ENCODE measurements at regions not wholly inside any gene's neighbourhood (a gene's known extent, or its start where the extent isn't known, plus 50 kb on each side); places are given as distances from the start of the nearest gene placed in this dataset.
"Not testable (repeated sequence)": the region's sequence is repeated elsewhere in the genome, so short reads cannot be mapped to it uniquely, and the experiment has no call there.

GRCh38 chr11:115643549-115644270 lies 139.5 kb upstream of the CADM1 start:
- no peak for DNase-seq (ENCODE audit: low spot score)

GRCh38 chr11:115642660-115643059 lies 138.4 kb upstream of the CADM1 start:
- DNase-seq (ENCODE audit: low spot score): no peak

GRCh38 chr11:115637599-115638241 lies 133.5 kb upstream of the CADM1 start:
- DNase-seq (ENCODE audit: low spot score): no peak

DNA sequence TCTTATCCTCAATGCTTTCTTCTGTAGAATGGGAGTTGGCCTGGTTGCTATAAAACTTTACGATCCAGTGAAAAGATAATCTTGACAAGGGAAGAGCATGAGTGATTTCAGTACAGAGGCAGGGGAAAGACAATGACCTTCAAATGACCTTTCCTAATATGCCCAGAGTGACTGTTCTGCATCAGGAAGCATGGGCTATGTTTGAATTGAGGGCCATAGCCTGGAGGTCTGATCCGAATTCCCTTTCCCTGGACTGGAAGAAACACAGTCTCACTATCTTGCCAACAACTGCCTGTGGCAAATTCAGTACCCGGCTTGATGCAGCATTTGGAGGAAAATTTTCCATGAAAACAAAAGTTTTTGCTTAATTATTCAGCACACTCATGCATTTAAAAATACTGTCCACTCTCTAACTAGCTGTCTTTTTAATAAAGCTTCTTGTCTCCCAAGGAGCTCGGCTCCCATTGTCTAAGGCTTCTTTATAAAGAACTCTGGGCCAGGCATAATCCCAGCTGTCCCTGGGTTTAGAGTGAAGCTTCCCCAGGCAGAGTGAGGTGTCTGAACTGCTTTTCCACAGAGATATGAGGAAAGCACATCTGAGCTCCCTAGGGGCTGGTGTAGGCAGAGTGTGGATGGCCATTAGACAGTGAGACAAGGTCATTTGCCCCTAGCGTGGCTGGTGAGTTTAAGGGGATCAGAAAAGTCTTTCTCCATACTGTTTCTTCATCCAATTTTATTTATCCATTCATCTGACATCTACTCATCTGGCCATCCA lies 132.7 kb upstream of the CADM1 start:
- no peak for DNase-seq (ENCODE audit: low spot score)

DNA sequence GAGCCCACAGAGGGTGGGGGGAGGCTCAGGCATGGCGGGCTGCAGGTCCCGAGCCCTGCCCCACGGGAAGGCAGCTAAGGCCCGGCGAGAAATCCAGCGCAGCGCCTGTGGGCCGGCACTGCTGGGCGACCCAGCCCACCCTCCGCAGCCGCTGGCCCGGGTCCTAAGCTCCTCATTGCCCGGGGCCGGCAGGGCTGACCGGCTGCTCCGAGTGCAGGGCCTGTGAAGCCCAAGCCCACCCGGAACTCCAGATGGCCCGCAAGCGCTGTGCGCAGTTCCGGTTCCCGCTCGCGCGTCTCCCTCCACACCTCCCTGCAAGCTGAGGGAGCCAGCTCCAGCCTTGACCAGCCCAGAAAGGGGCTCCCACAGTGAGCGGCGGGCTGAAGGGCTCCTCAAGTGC lies 129.8 kb upstream of the CADM1 start:
- DNase-seq (ENCODE audit: low spot score): not testable (repeated sequence)

DNA sequence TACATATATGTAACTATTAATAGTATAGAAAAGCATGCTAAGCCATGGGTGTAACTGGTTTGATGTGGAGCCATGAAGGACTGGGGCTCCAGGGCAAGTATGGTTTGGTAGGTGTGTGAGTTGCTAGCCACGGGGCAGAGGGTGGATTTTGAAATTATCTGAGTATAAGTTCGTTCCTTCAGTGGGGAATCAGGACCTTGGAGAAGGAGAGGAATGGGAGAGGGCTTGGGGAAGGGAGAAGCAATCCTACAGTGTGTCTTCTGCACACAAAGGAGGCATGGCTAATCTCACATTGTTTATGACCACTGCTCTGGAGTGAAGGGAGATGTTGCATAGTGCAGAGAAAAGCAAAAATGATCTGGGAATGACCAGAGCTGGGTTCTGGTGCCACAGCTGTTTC lies 127.8 kb upstream of the CADM1 start:
- no peak for DNase-seq (ENCODE audit: low spot score)

GRCh38 chr11:115631609-115632008 lies 127.4 kb upstream of the CADM1 start:
- DNase-seq (ENCODE audit: low spot score): no peak

- DNase-seq (ENCODE audit: low spot score): no peak
Observed at GRCh38 chr11:115630214-115630613, 126.0 kb upstream of the CADM1 start.

DNA sequence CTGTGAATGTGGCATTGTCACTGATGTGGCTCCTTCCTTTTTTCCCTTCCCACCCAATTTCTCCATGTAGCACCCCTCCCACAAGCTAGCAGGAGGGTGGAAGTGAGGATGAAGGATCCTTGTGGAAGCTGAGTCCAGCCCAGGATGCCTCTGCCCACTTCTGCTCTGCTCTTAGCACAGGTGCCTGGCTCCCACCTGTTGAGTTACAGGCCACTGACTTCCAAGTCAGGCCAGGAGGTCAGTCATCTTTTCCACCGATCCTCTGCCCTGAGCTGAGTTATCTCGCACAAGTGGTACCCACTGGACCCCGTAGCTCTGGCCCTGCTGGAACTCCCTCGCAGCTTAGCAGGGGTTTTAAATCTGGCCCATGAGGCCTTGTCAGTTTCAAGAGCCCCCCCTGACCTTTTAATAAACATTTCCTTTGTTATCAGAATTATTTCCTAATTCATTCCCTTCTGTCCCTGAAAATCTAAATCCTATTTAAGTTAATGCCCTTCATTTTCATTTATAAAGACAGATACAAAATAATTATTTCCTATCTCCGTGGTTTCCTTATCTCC lies 125.3 kb upstream of the CADM1 start:
- no peak for DNase-seq (ENCODE audit: low spot score)

DNA sequence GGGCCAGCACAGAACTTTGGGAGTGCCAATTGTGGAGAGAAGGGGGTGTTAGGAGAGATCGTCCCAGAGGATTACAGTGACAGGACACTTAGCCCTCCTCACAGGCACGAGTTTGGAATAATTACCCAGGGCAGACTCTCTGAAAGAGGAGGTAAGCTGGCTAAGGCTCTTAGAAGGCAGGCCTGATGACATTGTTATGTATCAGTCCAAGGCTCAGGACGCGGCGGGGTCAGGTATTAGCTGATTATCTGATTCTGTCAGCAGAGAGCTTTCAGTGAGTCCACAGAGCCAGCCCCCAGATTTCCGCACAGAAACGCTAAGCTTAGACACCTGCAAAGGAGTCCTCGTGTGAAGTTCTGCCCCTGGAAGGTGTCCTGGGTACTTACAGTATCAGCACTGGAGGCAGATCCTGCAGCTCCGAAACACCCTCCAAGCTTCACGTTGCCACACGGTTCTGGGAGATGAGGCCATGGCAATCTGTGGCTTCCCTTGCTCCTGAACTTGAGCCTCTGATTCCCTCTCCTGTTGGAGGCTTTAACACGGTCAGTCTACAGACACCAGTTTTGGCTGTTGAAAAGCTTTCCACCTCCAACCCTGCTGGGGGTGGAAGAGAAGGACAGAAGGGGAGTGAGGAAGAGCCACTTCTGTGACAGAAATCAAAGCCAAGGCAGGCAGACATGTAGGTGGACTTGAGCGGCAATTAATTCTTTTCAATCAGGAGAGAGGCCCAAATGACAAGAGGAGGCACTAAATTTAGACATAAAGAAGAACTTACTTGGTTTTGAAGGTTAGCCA lies 123.6 kb upstream of the CADM1 start:
- DNase-seq (ENCODE audit: low spot score): no peak

- no peak for DNase-seq (ENCODE audit: low spot score)
Observed at GRCh38 chr11:115627071-115627470, 122.9 kb upstream of the CADM1 start.

GRCh38 chr11:115626414-115626813 lies 122.2 kb upstream of the CADM1 start:
- no peak for DNase-seq (ENCODE audit: low spot score)

- no peak for DNase-seq (ENCODE audit: low spot score)
Observed at GRCh38 chr11:115625502-115625901, 121.3 kb upstream of the CADM1 start.

DNA sequence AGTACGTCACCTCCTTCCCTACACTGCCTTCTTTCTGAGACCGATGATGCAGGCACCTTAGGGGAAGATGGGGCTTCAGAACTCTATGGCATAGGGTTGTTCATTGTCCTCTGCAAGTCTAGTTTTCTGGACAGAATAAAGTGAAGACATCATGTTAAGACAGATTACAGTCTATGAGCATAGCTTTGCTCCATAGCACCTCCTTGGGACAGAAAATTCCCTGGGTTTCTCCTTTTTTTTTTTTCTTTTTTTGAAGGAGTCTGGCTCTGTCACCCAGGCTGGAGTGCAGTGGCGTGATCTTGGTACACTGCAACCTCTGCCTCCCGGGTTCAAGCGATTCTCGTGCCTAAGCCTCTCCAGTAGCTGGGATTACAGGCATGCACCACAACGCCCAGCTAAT lies 119.8 kb upstream of the CADM1 start:
- no peak for DNase-seq (ENCODE audit: low spot score)

DNA sequence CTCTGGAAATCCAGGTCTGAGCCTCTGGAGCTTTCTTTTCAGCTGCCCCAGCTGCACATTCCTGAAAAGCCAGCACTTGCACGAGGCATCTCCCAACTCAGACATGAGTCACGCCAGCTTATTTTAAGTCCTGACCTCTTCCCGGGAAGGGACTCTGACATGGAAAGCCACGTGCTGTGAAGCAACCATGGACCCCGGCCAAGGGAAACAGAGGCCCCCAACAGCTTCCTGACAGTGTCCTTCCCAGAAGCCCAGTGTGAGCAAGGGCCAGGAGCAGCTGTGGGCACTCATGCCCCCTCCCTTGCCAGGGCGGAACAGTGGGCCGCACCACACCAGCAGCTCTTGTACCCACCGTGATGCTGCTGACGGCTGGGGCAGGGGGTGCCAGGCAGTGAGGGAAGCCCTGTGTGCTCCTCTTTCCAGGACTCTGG lies 118.8 kb upstream of the CADM1 start:
- DNase-seq (ENCODE audit: low spot score): peak; percentile 89

DNA sequence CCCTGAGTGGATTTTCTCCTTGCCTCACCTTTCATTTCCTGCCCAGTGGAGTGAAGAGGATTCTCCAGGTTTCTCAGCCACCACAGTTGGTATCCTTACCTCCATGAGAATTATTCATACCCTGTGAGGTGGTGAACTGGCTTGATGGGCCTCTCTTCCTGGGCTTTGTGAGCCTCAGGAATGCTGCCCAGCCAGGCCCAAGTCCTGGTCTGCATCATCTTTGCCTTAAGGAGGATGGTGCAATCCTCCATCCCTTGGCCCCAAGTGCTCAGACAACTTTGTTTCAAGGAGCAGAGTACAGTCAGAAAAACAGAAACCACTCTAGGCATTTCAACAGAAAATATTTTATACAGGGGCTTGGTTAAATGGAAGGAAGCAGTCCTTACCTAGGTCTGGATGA lies 114.2 kb upstream of the CADM1 start:
- DNase-seq (ENCODE audit: low spot score): no peak

DNA sequence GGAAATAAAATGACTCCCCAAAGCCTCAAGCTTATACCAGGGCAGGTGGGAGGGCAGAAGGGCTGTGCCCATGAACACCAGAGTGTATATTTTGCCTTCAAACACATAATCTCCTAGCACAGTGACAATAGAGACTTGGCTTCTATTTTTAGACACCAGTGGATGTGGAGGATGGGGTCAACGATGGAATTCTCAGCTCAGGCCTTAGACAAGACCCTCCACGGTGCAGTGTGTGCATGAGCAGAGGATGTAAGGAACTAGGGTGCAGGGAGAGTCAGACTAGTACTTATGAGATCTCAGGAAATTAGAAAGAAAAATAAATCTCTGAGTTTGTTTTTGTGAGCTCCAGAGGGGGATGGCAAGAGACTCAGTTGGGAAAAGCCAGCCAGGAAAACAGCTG lies 113.6 kb upstream of the CADM1 start:
- no peak for DNase-seq (ENCODE audit: low spot score)

DNA sequence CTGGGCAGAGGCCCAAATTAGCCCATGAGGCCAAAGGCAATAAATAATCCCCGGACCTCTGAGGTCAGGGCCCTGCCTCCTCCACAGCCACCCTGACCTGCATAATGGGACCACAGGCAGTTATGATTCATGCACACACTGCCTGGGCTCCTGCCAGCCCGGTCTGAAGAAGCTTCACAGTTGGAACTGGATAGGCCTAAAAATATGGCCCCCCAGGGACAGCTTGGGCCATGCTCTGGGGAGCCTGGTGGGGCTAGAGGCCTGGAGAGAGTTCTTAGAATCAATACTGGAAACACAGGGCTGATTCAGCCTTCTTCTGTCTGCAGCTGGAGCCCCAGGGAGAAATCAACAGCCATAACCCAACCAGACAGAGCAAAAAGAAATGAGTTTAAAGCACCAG lies 112.8 kb upstream of the CADM1 start:
- no peak for DNase-seq (ENCODE audit: low spot score)

- no peak for DNase-seq (ENCODE audit: low spot score)
Observed at GRCh38 chr11:115613986-115614632, 109.9 kb upstream of the CADM1 start.

- DNase-seq (ENCODE audit: low spot score): no peak
Observed at GRCh38 chr11:115613004-115613403, 108.8 kb upstream of the CADM1 start.

GRCh38 chr11:115612046-115612730 lies 108.0 kb upstream of the CADM1 start:
- no peak for DNase-seq (ENCODE audit: low spot score)
